ENCODE measurements at regions not wholly inside any gene's neighbourhood (a gene's known extent, or its start where the extent isn't known, plus 50 kb on each side); places are given as distances from the start of the nearest gene placed in this dataset.

GRCh38 chr4:27930976-27931375, 1070.3 kb downstream of the STIM2 start:
- no peak for TF ChIP-seq CTCF (IDR thresholded peaks at IDR 0.05; ENCODE audit: low read depth, low read length)
- no peak overlapping the region for H3K4me3 ChIP-seq (ENCODE audit: low read depth, low read length)

GRCh38 chr4:27931584-27931983, 1070.9 kb downstream of the STIM2 start:
- no peak for TF ChIP-seq CTCF (IDR thresholded peaks at IDR 0.05; ENCODE audit: low read depth, low read length)

GRCh38 chr4:27934871-27935270, 1074.2 kb downstream of the STIM2 start:
- no peak for TF ChIP-seq CTCF (IDR thresholded peaks at IDR 0.05; ENCODE audit: low read depth, low read length)
- H3K4me3 ChIP-seq (ENCODE audit: low read depth, low read length): no peak overlapping the region

More at GRCh38 chr4:27931584-27931983, 1070.9 kb downstream of the STIM2 start:
- H3K4me3 ChIP-seq (ENCODE audit: low read depth, low read length): no peak overlapping the region

- no peak overlapping the region for H3K4me3 ChIP-seq (ENCODE audit: low read depth, low read length)
- no peak for TF ChIP-seq CTCF (IDR thresholded peaks at IDR 0.05; ENCODE audit: low read depth, low read length)
These were observed 1086.2 kb downstream of the STIM2 start for GRCh38 chr4:27946799-27947198.

GRCh38 chr4:27947302-27947701, 1086.7 kb downstream of the STIM2 start:
- no peak for TF ChIP-seq CTCF (IDR thresholded peaks at IDR 0.05; ENCODE audit: low read depth, low read length)
- no peak overlapping the region for H3K4me3 ChIP-seq (ENCODE audit: low read depth, low read length)

- H3K4me3 ChIP-seq (ENCODE audit: low read depth, low read length): no peak overlapping the region
- TF ChIP-seq CTCF (IDR thresholded peaks at IDR 0.05; ENCODE audit: low read depth, low read length): no peak
These were observed 1103.5 kb downstream of the STIM2 start for GRCh38 chr4:27964095-27964494.

GRCh38 chr4:27966664-27967063, 1106.0 kb downstream of the STIM2 start:
- no peak for TF ChIP-seq CTCF (IDR thresholded peaks at IDR 0.05; ENCODE audit: low read depth, low read length)
- H3K4me3 ChIP-seq (ENCODE audit: low read depth, low read length): no peak overlapping the region

Measured in WI38 (cell line).